SU-DHL-6 (cell line): ENCODE measurements at regions not wholly inside any gene's neighbourhood (a gene's known extent, or its start where the extent isn't known, plus 50 kb on each side); places are given as distances from the start of the nearest gene placed in this dataset.

Source experiments
- H2AFZ ChIP-seq: fragments of 200-600 bp; sonication (generic); 2 replicates; pipeline ENCODE4 v1.6.1; 2014; ENCODE audit warnings: low read depth, mild to moderate bottlenecking, moderate library complexity, mixed read lengths, antibody characterized with exemption, low read length; ENCODE audit not compliant: severe bottlenecking
- H3F3A ChIP-seq: fragments of 200-600 bp; shearing (Covaris generic); 2 replicates; pipeline ENCODE4 v1.6.0; 2016; ENCODE audit warnings: antibody characterized with exemption, mild to moderate bottlenecking; ENCODE audit not compliant: insufficient read depth
- H3K27ac ChIP-seq: fragments of 200-600 bp; sonication (generic); 2 replicates; pipeline ENCODE4 v1.5.1; 2016; ENCODE audit warnings: low read depth, mild to moderate bottlenecking, low read length, moderate library complexity, mixed read lengths
- H3K27me3 ChIP-seq: fragments of 200-600 bp; sonication (generic), shearing (Covaris generic); 2 replicates; pipeline ENCODE4 v1.6.0; 2014; ENCODE audit warnings: mild to moderate bottlenecking, low read length
- H3K36me3 ChIP-seq: fragments of 200-600 bp; sonication (generic); 2 replicates; pipeline ENCODE4 v1.6.1; 2014; ENCODE audit warnings: mild to moderate bottlenecking, low read length, mixed read lengths
- H3K4me2 ChIP-seq: fragments of 300-600, 200-600 bp; shearing (Covaris generic), sonication (generic); 2 replicates; pipeline ENCODE4 v1.6.0; 2014; ENCODE audit warnings: low read length, low read depth, mild to moderate bottlenecking; ENCODE audit not compliant: poor library complexity, severe bottlenecking
- H3K4me3 ChIP-seq: fragments of 200-600 bp; sonication (generic); 2 replicates; pipeline ENCODE4 v1.5.1; 2014; ENCODE audit warnings: antibody characterized with exemption, low read length, mild to moderate bottlenecking, mixed read lengths; ENCODE audit not compliant: insufficient read depth, poor library complexity, severe bottlenecking
- H3K79me2 ChIP-seq: fragments of 200-600 bp; sonication (generic); 2 replicates; pipeline ENCODE4 v1.6.1; 2014; ENCODE audit warnings: mild to moderate bottlenecking, low read length, moderate library complexity; ENCODE audit not compliant: insufficient read depth
- H3K9ac ChIP-seq: fragments of 200-600 bp; sonication (generic); 2 replicates; pipeline ENCODE4 v1.7.0; 2014; ENCODE audit warnings: mild to moderate bottlenecking, low read length
- H3K9me2 ChIP-seq: fragments of 200-600 bp; sonication (generic); replicated peaks from 2 replicates; pipeline ENCODE4 v1.6.1; 2014; ENCODE audit warnings: low read length; ENCODE audit not compliant: insufficient read depth
- H3K9me3 ChIP-seq: fragments of 200-600 bp; sonication (generic); 2 replicates; pipeline ENCODE4 v1.6.1; 2014; ENCODE audit warnings: low read length, mixed read lengths; ENCODE audit not compliant: insufficient read depth
- H4K20me1 ChIP-seq: fragments of 200-600 bp; sonication (generic); 2 replicates; pipeline ENCODE4 v1.6.1; 2014; ENCODE audit warnings: low read depth, mild to moderate bottlenecking, antibody characterized with exemption, low read length, moderate library complexity, mixed read lengths
- EZH2phosphoT487 ChIP-seq: fragments of 200-600 bp; sonication (generic), shearing (Covaris generic); conservative IDR thresholded peaks from 2 replicates; pipeline ENCODE4 v1.6.1; 2018; ENCODE audit warnings: mild to moderate bottlenecking, antibody characterized with exemption, low read length, moderate library complexity, mixed read lengths
- TF ChIP-seq, protein P1 (sequence below): fragments of 200-600 bp; sonication (generic); IDR thresholded peaks from one replicate; pipeline ENCODE4 v1.5.1; 2017; ENCODE audit warnings: antibody characterized with exemption, mild to moderate bottlenecking, low read length, moderate library complexity; ENCODE audit not compliant: insufficient read depth, poor library complexity, severe bottlenecking

DNA sequence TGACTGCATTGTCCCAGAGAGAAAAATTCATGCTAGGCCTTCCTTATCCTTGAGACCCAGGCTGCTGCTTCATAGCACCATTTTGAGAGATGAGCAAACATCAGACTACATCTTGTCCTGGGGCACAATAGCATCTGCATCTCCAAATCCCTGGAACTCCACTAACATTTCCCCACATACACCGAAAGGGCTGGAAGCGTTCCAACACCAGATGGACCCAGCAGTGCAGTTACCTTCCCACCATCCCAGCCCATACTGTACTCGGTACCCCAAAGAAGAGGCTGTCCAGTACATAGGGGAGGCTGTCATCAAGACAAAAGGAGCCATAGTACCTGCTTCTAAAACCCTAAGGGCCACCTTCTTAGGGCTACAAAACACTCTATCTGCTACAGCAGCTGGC, 547.2 kb upstream of the CHORDC1 start:
- Histone ChIP-seq H3K27ac (no peak overlapping the region), H3K9ac (no peak overlapping the region), H4K20me1 (no peaks in the 10 kb centered on the region), H2AFZ (no peak overlapping the region), H3F3A (no peaks in the 10 kb centered on the region), H3K9me3 (no peaks in the 10 kb centered on the region; the same call in 1 of the 2 replicates), H3K27me3 (no peaks in the 10 kb centered on the region), H3K36me3 (no peaks in the 10 kb centered on the region), H3K9me2 (no peaks in the 10 kb centered on the region), H3K4me2 (no peak overlapping the region), H3K4me3 (no peak overlapping the region), H3K79me2 (no peaks in the 10 kb centered on the region)
- TF ChIP-seq, protein P1, sequence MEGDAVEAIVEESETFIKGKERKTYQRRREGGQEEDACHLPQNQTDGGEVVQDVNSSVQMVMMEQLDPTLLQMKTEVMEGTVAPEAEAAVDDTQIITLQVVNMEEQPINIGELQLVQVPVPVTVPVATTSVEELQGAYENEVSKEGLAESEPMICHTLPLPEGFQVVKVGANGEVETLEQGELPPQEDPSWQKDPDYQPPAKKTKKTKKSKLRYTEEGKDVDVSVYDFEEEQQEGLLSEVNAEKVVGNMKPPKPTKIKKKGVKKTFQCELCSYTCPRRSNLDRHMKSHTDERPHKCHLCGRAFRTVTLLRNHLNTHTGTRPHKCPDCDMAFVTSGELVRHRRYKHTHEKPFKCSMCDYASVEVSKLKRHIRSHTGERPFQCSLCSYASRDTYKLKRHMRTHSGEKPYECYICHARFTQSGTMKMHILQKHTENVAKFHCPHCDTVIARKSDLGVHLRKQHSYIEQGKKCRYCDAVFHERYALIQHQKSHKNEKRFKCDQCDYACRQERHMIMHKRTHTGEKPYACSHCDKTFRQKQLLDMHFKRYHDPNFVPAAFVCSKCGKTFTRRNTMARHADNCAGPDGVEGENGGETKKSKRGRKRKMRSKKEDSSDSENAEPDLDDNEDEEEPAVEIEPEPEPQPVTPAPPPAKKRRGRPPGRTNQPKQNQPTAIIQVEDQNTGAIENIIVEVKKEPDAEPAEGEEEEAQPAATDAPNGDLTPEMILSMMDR: no peak
- no peak for TF ChIP-seq EZH2phosphoT487

DNA sequence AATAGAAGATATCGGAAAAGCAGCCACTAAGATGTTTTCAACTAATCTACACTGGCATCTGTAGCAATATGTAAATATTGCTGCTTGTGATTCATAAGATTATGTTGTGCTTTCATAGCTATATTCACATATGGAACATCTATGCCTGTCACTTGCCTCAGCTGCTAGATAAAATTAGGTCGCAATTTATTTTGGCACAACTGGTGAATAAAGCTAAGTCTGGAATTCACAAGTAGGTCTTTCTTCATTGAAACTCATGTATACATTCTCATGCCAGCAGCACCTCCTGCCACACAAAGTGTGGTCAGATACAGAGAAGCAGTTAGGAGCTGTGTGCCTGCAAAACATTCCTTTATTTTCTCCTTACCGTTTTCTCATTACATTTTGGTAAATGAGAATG, 543.3 kb upstream of the CHORDC1 start:
- H2AFZ ChIP-seq: no peak overlapping the region

DNA sequence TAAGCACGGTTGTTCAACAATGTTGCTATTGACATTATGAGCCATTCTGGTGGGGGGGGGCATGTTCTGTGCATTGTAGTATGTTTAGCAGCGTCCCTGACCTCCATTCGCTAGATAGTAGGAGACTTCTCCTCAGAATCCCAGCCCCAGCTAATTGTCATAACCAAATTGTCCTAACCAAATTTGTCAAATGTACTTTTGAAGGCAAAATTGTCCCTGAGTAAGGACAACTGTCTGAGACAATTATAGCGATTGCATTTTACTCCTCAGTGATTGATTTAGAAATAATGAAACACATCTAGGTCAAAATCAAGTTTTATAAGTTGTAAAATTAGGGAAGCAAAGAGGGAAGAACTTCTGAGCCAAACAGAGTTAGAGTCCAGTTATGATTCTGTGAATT, 541.8 kb upstream of the CHORDC1 start:
- Histone ChIP-seq H3K79me2 (no peaks in the 10 kb centered on the region), H3K27me3 (no peaks in the 10 kb centered on the region), H3F3A (no peaks in the 10 kb centered on the region), H3K4me2 (no peak overlapping the region), H4K20me1 (no peaks in the 10 kb centered on the region), H2AFZ (no peak overlapping the region), H3K9me2 (no peaks in the 10 kb centered on the region), H3K9ac (no peak overlapping the region), H3K27ac (no peak overlapping the region), H3K9me3 (no peaks in the 10 kb centered on the region; the same call in 1 of the 2 replicates), H3K4me3 (no peak overlapping the region), H3K36me3 (no peaks in the 10 kb centered on the region)
- TF ChIP-seq EZH2phosphoT487: no peak
- TF ChIP-seq, protein P1: no peak

More for the DNA sequence above, 543.3 kb upstream of the CHORDC1 start:
- TF ChIP-seq, protein P1: no peak
- TF ChIP-seq EZH2phosphoT487: no peak
- no peaks in the 10 kb centered on the region for H3F3A ChIP-seq
- H3K9me2 ChIP-seq: no peaks in the 10 kb centered on the region
- no peak overlapping the region for H3K4me3 ChIP-seq
- H3K27me3 ChIP-seq: no peaks in the 10 kb centered on the region
- H3K79me2 ChIP-seq: no peaks in the 10 kb centered on the region
- no peaks in the 10 kb centered on the region for H4K20me1 ChIP-seq
- H3K4me2 ChIP-seq: no peak overlapping the region
- H3K36me3 ChIP-seq: no peaks in the 10 kb centered on the region
- no peak overlapping the region for H3K9ac ChIP-seq
- no peaks in the 10 kb centered on the region; the same call in 1 of the 2 replicates for H3K9me3 ChIP-seq
- H3K27ac ChIP-seq: no peak overlapping the region
